CD14-positive monocyte (primary cell): ENCODE measurements at regions not wholly inside any gene's neighbourhood (a gene's known extent, or its start where the extent isn't known, plus 50 kb on each side); places are given as distances from the start of the nearest gene placed in this dataset.

Source experiments
- DNase-seq, 3 donors: peaks; one replicate each; pipeline ENCODE4 v3.0.0-alpha.2; 2011 to 2022
- H2AFZ ChIP-seq: 2 replicates; pipeline ENCODE4 v1.6.0; 2012; ENCODE audit warnings: mild to moderate bottlenecking, low read depth, low read length, inconsistent platforms; ENCODE audit not compliant: insufficient read depth, poor library complexity, severe bottlenecking
- H3K27ac ChIP-seq, 2 donors: 1 replicate in 1 of 2; 2 replicates in 1 of 2; pipeline ENCODE4 v1.5.1; 2012 to 2013; ENCODE audit warnings: low read length in 2 of 2, control low read depth in 1 of 2, inconsistent platforms in 1 of 2, low read depth in 1 of 2, mild to moderate bottlenecking in 1 of 2
- H3K27me3 ChIP-seq, 2 donors: one replicate each; pipeline versions ENCODE4 v1.6.0 to v1.6.1; 2011 to 2013; ENCODE audit warnings: low read length in 2 of 2; ENCODE audit not compliant: control insufficient read depth in 2 of 2, insufficient read depth in 2 of 2
- H3K36me3 ChIP-seq, 2 donors: replicated peaks in 1 of 2; 1 replicate in 1 of 2; 2 replicates in 1 of 2; pipeline versions ENCODE4 v1.5.1 to v1.6.1; 2012 to 2013; ENCODE audit warnings: low read length in 2 of 2, control low read depth in 1 of 2, inconsistent platforms in 1 of 2, mild to moderate bottlenecking in 1 of 2; ENCODE audit not compliant: insufficient read depth in 2 of 2, control insufficient read depth in 1 of 2
- H3K4me1 ChIP-seq, 2 donors: 1 replicate in 1 of 2; 2 replicates in 1 of 2; pipeline versions ENCODE4 v1.5.1 to v1.6.1; 2012 to 2013; ENCODE audit warnings: low read length in 2 of 2, control low read depth in 1 of 2, inconsistent platforms in 1 of 2, mild to moderate bottlenecking in 1 of 2, moderate library complexity in 1 of 2; ENCODE audit not compliant: insufficient read depth in 2 of 2, control insufficient read depth in 1 of 2
- H3K4me2 ChIP-seq: replicated peaks from 2 replicates; pipeline ENCODE3; 2012; ENCODE audit warnings: low read length, moderate library complexity, mild to moderate bottlenecking; ENCODE audit not compliant: poor library complexity, severe bottlenecking; ENCODE audit errors: extremely low read depth
- H3K4me3 ChIP-seq, 3 experiments: fragments of 200-600 bp in 1 of 3; sonication (generic) in 1 of 3; replicated peaks in 1 of 3; 1 replicate in 2 of 3; 2 replicates in 1 of 3; pipeline ENCODE4 v1.5.1; 2011 to 2013; ENCODE audit warnings: low read length in 3 of 3, mild to moderate bottlenecking in 3 of 3, control low read depth in 2 of 3, low read depth in 2 of 3, inconsistent platforms in 1 of 3, moderate library complexity in 1 of 3
- H3K79me2 ChIP-seq: 2 replicates; pipeline ENCODE4 v1.6.0; 2012; ENCODE audit warnings: mild to moderate bottlenecking, control low read depth, inconsistent platforms, low read length, moderate library complexity; ENCODE audit not compliant: insufficient read depth
- H3K9ac ChIP-seq: 2 replicates; pipeline ENCODE4 v1.6.0; 2017; ENCODE audit warnings: low read length, mild to moderate bottlenecking; ENCODE audit not compliant: insufficient read depth, poor library complexity, severe bottlenecking
- H3K9me3 ChIP-seq, 2 donors: replicated peaks in 1 of 2; 1 replicate in 1 of 2; 2 replicates in 1 of 2; pipeline versions ENCODE4 v1.5.1 to v1.6.1; 2012 to 2013; ENCODE audit warnings: low read length in 2 of 2, control low read depth in 1 of 2; ENCODE audit not compliant: control insufficient read depth in 1 of 2, insufficient read depth in 1 of 2
- H4K20me1 ChIP-seq: 2 replicates; pipeline ENCODE4 v1.6.0; 2012; ENCODE audit warnings: mild to moderate bottlenecking, low read length, control low read depth, moderate library complexity; ENCODE audit not compliant: insufficient read depth
- H3K27ac Mint-ChIP-seq, 7 donors: one replicate each; pipeline ENCODE4 v1.8.0; 2020; ENCODE audit warnings: mild to moderate bottlenecking in 7 of 7, mixed read lengths in 7 of 7, moderate library complexity in 6 of 7, inconsistent platforms in 2 of 7
- H3K27me3 Mint-ChIP-seq, 3 donors: one replicate each; pipeline ENCODE4 v1.8.0; 2021 to 2022; ENCODE audit warnings: low read depth in 3 of 3, mild to moderate bottlenecking in 3 of 3, mixed read lengths in 3 of 3, moderate library complexity in 3 of 3, inconsistent platforms in 1 of 3
- H3K36me3 Mint-ChIP-seq, 2 donors: one replicate each; pipeline ENCODE4 v1.8.0; 2020; ENCODE audit warnings: mixed read lengths in 2 of 2, inconsistent platforms in 1 of 2, mild to moderate bottlenecking in 1 of 2
- H3K4me1 Mint-ChIP-seq: one replicate; pipeline ENCODE4 v1.8.0; 2020; ENCODE audit warnings: mild to moderate bottlenecking, mixed read lengths
- H3K4me3 Mint-ChIP-seq, 2 donors: one replicate each; pipeline ENCODE4 v1.8.0; 2020; ENCODE audit warnings: mild to moderate bottlenecking in 2 of 2, mixed read lengths in 2 of 2, moderate library complexity in 1 of 2
- H3K9me3 Mint-ChIP-seq, 7 donors: one replicate each; pipeline ENCODE4 v1.8.0; 2020 to 2022; ENCODE audit warnings: mixed read lengths in 7 of 7, mild to moderate bottlenecking in 6 of 7, moderate library complexity in 6 of 7, inconsistent platforms in 2 of 7
- WGBS: methylation state at CpG from one replicate; pipeline ENCODE4 v1.1.5; 2013; ENCODE audit warnings: missing lambda C conversion rate; ENCODE audit not compliant: insufficient coverage; 5-methylcytosine and 5-hydroxymethylcytosine counted together
- intact Hi-C, 2 donors: fragments of 100-400 bp; cut with micrococcal nuclease; formaldehyde crosslinking; loops; one replicate each; pipeline versions ENCODE4 v1.15.0 to v1.15.1; 2023
- TF ChIP-seq, protein P1 (sequence below): fragments of 200-600 bp; IDR thresholded peaks from one replicate; pipeline ENCODE4 v1.8.0; 2022; ENCODE audit warnings: antibody characterized with exemption, mild to moderate bottlenecking

DNA sequence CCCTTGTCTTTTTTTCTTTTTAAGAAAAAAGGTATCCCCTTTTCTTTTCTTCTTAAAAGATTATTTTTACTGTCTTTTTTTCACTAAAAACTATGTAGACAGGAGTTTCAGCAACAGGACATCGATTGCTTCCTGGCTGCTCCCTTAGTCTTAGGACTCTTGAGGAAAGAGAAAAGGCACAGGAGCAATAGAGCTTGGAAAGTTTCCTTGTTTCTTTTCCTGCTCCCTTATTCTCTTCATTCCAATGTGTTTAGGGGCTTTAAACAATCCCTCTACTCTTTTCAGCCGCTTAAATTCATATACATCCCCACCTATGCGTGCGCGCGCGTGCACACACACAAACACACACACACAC lies 182.2 kb upstream of the FOXN2 start:
- TF ChIP-seq, protein P1, sequence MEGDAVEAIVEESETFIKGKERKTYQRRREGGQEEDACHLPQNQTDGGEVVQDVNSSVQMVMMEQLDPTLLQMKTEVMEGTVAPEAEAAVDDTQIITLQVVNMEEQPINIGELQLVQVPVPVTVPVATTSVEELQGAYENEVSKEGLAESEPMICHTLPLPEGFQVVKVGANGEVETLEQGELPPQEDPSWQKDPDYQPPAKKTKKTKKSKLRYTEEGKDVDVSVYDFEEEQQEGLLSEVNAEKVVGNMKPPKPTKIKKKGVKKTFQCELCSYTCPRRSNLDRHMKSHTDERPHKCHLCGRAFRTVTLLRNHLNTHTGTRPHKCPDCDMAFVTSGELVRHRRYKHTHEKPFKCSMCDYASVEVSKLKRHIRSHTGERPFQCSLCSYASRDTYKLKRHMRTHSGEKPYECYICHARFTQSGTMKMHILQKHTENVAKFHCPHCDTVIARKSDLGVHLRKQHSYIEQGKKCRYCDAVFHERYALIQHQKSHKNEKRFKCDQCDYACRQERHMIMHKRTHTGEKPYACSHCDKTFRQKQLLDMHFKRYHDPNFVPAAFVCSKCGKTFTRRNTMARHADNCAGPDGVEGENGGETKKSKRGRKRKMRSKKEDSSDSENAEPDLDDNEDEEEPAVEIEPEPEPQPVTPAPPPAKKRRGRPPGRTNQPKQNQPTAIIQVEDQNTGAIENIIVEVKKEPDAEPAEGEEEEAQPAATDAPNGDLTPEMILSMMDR = no peak
- no peak overlapping the region for H3K4me3 ChIP-seq
- Mint-ChIP-seq H3K4me1 (peaks cover 4% of the 10 kb centered on the region), H3K4me3 (no peak overlapping the region), H3K9me3 (peaks cover 0 to 5% (median 2%) of the 10 kb centered on the region in 7 donors), H3K36me3 (peaks cover 0 to 4% of the 10 kb centered on the region in 2 donors), H3K27ac (no peak overlapping the region), H3K27me3 (no peaks in the 10 kb centered on the region)
- H4K20me1 ChIP-seq = no peaks in the 10 kb centered on the region
- peaks cover 2 to 8% of the 10 kb centered on the region in 2 donors for H3K4me1 ChIP-seq
- no peak overlapping the region for H3K27ac ChIP-seq
- no peaks in the 10 kb centered on the region for H3K79me2 ChIP-seq
- H3K36me3 ChIP-seq = no peaks in the 10 kb centered on the region
- H3K9me3 ChIP-seq = no peaks in the 10 kb centered on the region
- DNase-seq = no peak
- 93% methylated on average over 5 of the region's 7 CpGs for WGBS
- no peaks in the 10 kb centered on the region for H3K27me3 ChIP-seq
- no peak overlapping the region for H3K4me2 ChIP-seq
- intact Hi-C loops = no loop called here
- H2AFZ ChIP-seq = no peak overlapping the region
- no peak overlapping the region for H3K9ac ChIP-seq

GRCh38 chr2:48134704-48135103 lies 179.8 kb upstream of the FOXN2 start:
- H3K36me3 Mint-ChIP-seq = no peaks in the 10 kb centered on the region
- H2AFZ ChIP-seq = no peak overlapping the region
- no peak overlapping the region for H3K27ac ChIP-seq
- H3K4me3 ChIP-seq = no peak overlapping the region
- no peak overlapping the region for H3K27ac Mint-ChIP-seq
- TF ChIP-seq, protein P1 = no peak
- intact Hi-C loops = no loop called here
- H3K9ac ChIP-seq = no peak overlapping the region
- H3K9me3 ChIP-seq = no peaks in the 10 kb centered on the region
- H3K4me3 Mint-ChIP-seq = no peak overlapping the region
- H3K4me1 Mint-ChIP-seq = peaks cover 10% of the 10 kb centered on the region
- WGBS = no CpG with 5 or more reads among the region's 1 CpG
- H3K4me1 ChIP-seq = no peaks in the 10 kb centered on the region
- H3K27me3 Mint-ChIP-seq = no peaks in the 10 kb centered on the region
- H3K36me3 ChIP-seq = no peaks in the 10 kb centered on the region
- no peaks in the 10 kb centered on the region for H4K20me1 ChIP-seq
- no peaks in the 10 kb centered on the region for H3K79me2 ChIP-seq
- no peak for DNase-seq
- no peaks in the 10 kb centered on the region for H3K27me3 ChIP-seq
- H3K9me3 Mint-ChIP-seq = peaks cover 0 to 5% (median 2%) of the 10 kb centered on the region in 7 donors
- no peak overlapping the region for H3K4me2 ChIP-seq
